MM.1S (cell line): ENCODE measurements at regions not wholly inside any gene's neighbourhood (a gene's known extent, or its start where the extent isn't known, plus 50 kb on each side); places are given as distances from the start of the nearest gene placed in this dataset.

Experiments
- DNase-seq: peaks from one replicate; pipeline ENCODE4 v3.0.0-alpha.2; 2015
- H2AFZ ChIP-seq: fragments of 300-600 bp; sonication (generic); 2 replicates; pipeline ENCODE4 v1.6.0; 2016; ENCODE audit warnings: antibody characterized with exemption, low read length
- H3F3A ChIP-seq: fragments of 300-600 bp; sonication (generic); 2 replicates; pipeline ENCODE4 v1.6.1; 2016; ENCODE audit warnings: mild to moderate bottlenecking, antibody characterized with exemption, low read length, moderate library complexity, mixed read lengths; ENCODE audit not compliant: insufficient read depth
- H3K27ac ChIP-seq: fragments of 300-600 bp; sonication (generic); 2 replicates; pipeline ENCODE4 v1.5.1; 2016; ENCODE audit warnings: mild to moderate bottlenecking, low read length
- H3K27me3 ChIP-seq: fragments of 300-600 bp; sonication (generic); replicated peaks from 2 replicates; pipeline ENCODE4 v1.6.0; 2016; ENCODE audit warnings: low read length; ENCODE audit not compliant: insufficient read depth
- H3K36me3 ChIP-seq: fragments of 300-600 bp; sonication (generic); replicated peaks from 2 replicates; pipeline ENCODE4 v1.6.1; 2016; ENCODE audit warnings: mild to moderate bottlenecking, low read length, mixed read lengths; ENCODE audit not compliant: insufficient read depth
- H3K4me1 ChIP-seq: fragments of 300-600 bp; sonication (generic); 2 replicates; pipeline ENCODE4 v1.6.1; 2016; ENCODE audit warnings: low read length, mixed read lengths
- H3K4me2 ChIP-seq: fragments of 300-600 bp; sonication (generic); 2 replicates; pipeline ENCODE4 v1.6.0; 2016; ENCODE audit warnings: low read depth, low read length
- H3K4me3 ChIP-seq: fragments of 300-600 bp; sonication (generic); 2 replicates; pipeline ENCODE4 v1.5.1; 2016; ENCODE audit warnings: low read length, mixed read lengths
- H3K79me2 ChIP-seq: fragments of 300-600 bp; sonication (generic); 2 replicates; pipeline ENCODE4 v1.6.1; 2016; ENCODE audit warnings: mixed run types, low read length, mixed read lengths
- H3K9ac ChIP-seq: fragments of 300-600 bp; sonication (generic); 2 replicates; pipeline ENCODE4 v1.6.1; 2016; ENCODE audit warnings: low read length, mixed read lengths
- H3K9me2 ChIP-seq: fragments of 300-600 bp; sonication (generic); replicated peaks from 2 replicates; pipeline ENCODE4 v1.6.1; 2016; ENCODE audit warnings: mild to moderate bottlenecking, low read length, mixed read lengths; ENCODE audit not compliant: insufficient read depth
- H3K9me3 ChIP-seq: fragments of 300-600 bp; sonication (generic); replicated peaks from 2 replicates; pipeline ENCODE4 v1.6.1; 2016; ENCODE audit warnings: mild to moderate bottlenecking, low read length, mixed read lengths; ENCODE audit not compliant: insufficient read depth
- H4K20me1 ChIP-seq: fragments of 300-600 bp; sonication (generic); 2 replicates; pipeline ENCODE4 v1.6.1; 2016; ENCODE audit warnings: mild to moderate bottlenecking, low read length, moderate library complexity, mixed read lengths; ENCODE audit not compliant: insufficient read depth
- CTCF ChIP-seq: fragments of 300-600 bp; sonication (generic); IDR thresholded peaks from 2 replicates; pipeline ENCODE4 v1.5.1; 2016; ENCODE audit warnings: antibody characterized with exemption, low read length, mixed read lengths
- EZH2 ChIP-seq: fragments of 300-600 bp; sonication (generic); optimal IDR thresholded peaks from 2 replicates; pipeline ENCODE3; 2017; ENCODE audit warnings: low read depth, mild to moderate bottlenecking, antibody characterized with exemption, low read length, mixed read lengths
- EZH2phosphoT487 ChIP-seq: fragments of 300-600 bp; sonication (generic); IDR thresholded peaks from 2 replicates; pipeline ENCODE4 v1.6.1; 2018; ENCODE audit warnings: antibody characterized with exemption, low read length

GRCh38 chr20:24253321-24253720 is 216.1 kb upstream of the SYNDIG1 start:
- H3K4me3 ChIP-seq = no peak overlapping the region
- no peaks in the 10 kb centered on the region for H4K20me1 ChIP-seq
- H3F3A ChIP-seq = no peaks in the 10 kb centered on the region
- H3K36me3 ChIP-seq = no peaks in the 10 kb centered on the region
- no peaks in the 10 kb centered on the region for H3K4me1 ChIP-seq
- no peaks in the 10 kb centered on the region for H3K79me2 ChIP-seq
- TF ChIP-seq CTCF = no peak
- TF ChIP-seq EZH2phosphoT487 = no peak
- no peak for TF ChIP-seq EZH2
- DNase-seq = no peak
- H3K9me2 ChIP-seq = no peaks in the 10 kb centered on the region
- no peak overlapping the region for H3K4me2 ChIP-seq
- H3K27me3 ChIP-seq = no peaks in the 10 kb centered on the region
- H3K27ac ChIP-seq = no peak overlapping the region
- no peaks in the 10 kb centered on the region for H3K9me3 ChIP-seq
- H2AFZ ChIP-seq = no peak overlapping the region
- H3K9ac ChIP-seq = no peak overlapping the region

GRCh38 chr20:24245094-24245493 is 224.3 kb upstream of the SYNDIG1 start:
- Histone ChIP-seq H3K36me3 (no peaks in the 10 kb centered on the region), H3K4me3 (no peak overlapping the region), H4K20me1 (no peaks in the 10 kb centered on the region), H3K27me3 (no peaks in the 10 kb centered on the region), H3K79me2 (no peaks in the 10 kb centered on the region), H3K9me3 (no peaks in the 10 kb centered on the region), H3K4me1 (no peaks in the 10 kb centered on the region), H3K27ac (no peak overlapping the region), H3K9ac (no peak overlapping the region), H3K4me2 (no peak overlapping the region), H3K9me2 (no peaks in the 10 kb centered on the region), H3F3A (no peaks in the 10 kb centered on the region), H2AFZ (no peak overlapping the region)
- TF ChIP-seq CTCF (no peak), EZH2 (no peak), EZH2phosphoT487 (no peak)
- DNase-seq = no peak

- Histone ChIP-seq H3K27me3 (no peaks in the 10 kb centered on the region), H3K4me2 (no peak overlapping the region), H3K27ac (no peak overlapping the region), H2AFZ (no peak overlapping the region), H3K9me2 (no peaks in the 10 kb centered on the region), H3K36me3 (no peaks in the 10 kb centered on the region), H4K20me1 (no peaks in the 10 kb centered on the region), H3K9ac (no peak overlapping the region), H3K4me1 (no peaks in the 10 kb centered on the region), H3F3A (no peaks in the 10 kb centered on the region), H3K9me3 (no peaks in the 10 kb centered on the region), H3K4me3 (no peak overlapping the region), H3K79me2 (no peaks in the 10 kb centered on the region)
- TF ChIP-seq EZH2 = no peak
- no peak for TF ChIP-seq EZH2phosphoT487
- TF ChIP-seq CTCF = no peak
- DNase-seq = no peak
Observed at GRCh38 chr20:24242763-24243162, 226.7 kb upstream of the SYNDIG1 start.

- Histone ChIP-seq H3F3A (no peaks in the 10 kb centered on the region), H3K36me3 (no peaks in the 10 kb centered on the region), H3K27me3 (no peaks in the 10 kb centered on the region), H3K27ac (no peak overlapping the region), H3K79me2 (no peaks in the 10 kb centered on the region), H3K4me3 (no peak overlapping the region), H3K4me1 (no peaks in the 10 kb centered on the region), H3K9me3 (no peaks in the 10 kb centered on the region), H2AFZ (no peak overlapping the region), H3K4me2 (no peak overlapping the region), H4K20me1 (no peaks in the 10 kb centered on the region), H3K9ac (no peak overlapping the region), H3K9me2 (no peaks in the 10 kb centered on the region)
- TF ChIP-seq CTCF = no peak
- no peak for DNase-seq
Observed at GRCh38 chr20:24241466-24241865, 228.0 kb upstream of the SYNDIG1 start.
